H9 (cell line): ENCODE measurements at regions not wholly inside any gene's neighbourhood (a gene's known extent, or its start where the extent isn't known, plus 50 kb on each side); places are given as distances from the start of the nearest gene placed in this dataset.

Experiments
- DNase-seq: peaks from one replicate; pipeline ENCODE4 v3.0.0-alpha.2; 2017
- H2AFZ ChIP-seq: one replicate; pipeline ENCODE4 v1.6.1; 2013; ENCODE audit warnings: mild to moderate bottlenecking, low read length, control low read depth, moderate library complexity
- H2AK5ac ChIP-seq: 2 replicates; pipeline ENCODE4 v1.6.1; 2013; ENCODE audit warnings: low read length, control low read depth, mixed read lengths; ENCODE audit not compliant: insufficient read length
- H2BK120ac ChIP-seq: one replicate; pipeline ENCODE4 v1.6.1; 2013; ENCODE audit warnings: low read depth, mild to moderate bottlenecking, low read length, control low read depth, inconsistent platforms; ENCODE audit not compliant: poor library complexity, severe bottlenecking
- H2BK12ac ChIP-seq: 2 replicates; pipeline ENCODE4 v1.6.1; 2013; ENCODE audit warnings: low read length, control low read depth, mixed read lengths, low read depth; ENCODE audit not compliant: insufficient read length
- H2BK15ac ChIP-seq: 2 replicates; pipeline ENCODE4 v1.6.1; 2013; ENCODE audit warnings: low read depth, low read length, control low read depth
- H2BK20ac ChIP-seq: one replicate; pipeline ENCODE4 v1.6.1; 2013; ENCODE audit warnings: low read depth, mild to moderate bottlenecking, low read length, control low read depth, inconsistent platforms; ENCODE audit not compliant: poor library complexity, severe bottlenecking
- H2BK5ac ChIP-seq: 2 replicates; pipeline ENCODE4 v1.6.1; 2013; ENCODE audit warnings: low read length, control low read depth, mixed read lengths; ENCODE audit not compliant: insufficient read length
- H3K14ac ChIP-seq: 2 replicates; pipeline ENCODE4 v1.6.1; 2013; ENCODE audit warnings: low read length, control low read depth; ENCODE audit not compliant: insufficient read depth
- H3K18ac ChIP-seq: 2 replicates; pipeline ENCODE4 v1.6.1; 2013; ENCODE audit warnings: low read depth, mild to moderate bottlenecking, mixed read lengths, low read length, control low read depth; ENCODE audit not compliant: insufficient read length
- H3K23ac ChIP-seq: 2 replicates; pipeline ENCODE4 v1.6.1; 2013; ENCODE audit warnings: low read length, control low read depth, mixed read lengths, low read depth; ENCODE audit not compliant: insufficient read length
- H3K23me2 ChIP-seq: 2 replicates; pipeline ENCODE4 v1.6.1; 2013; ENCODE audit warnings: low read depth, mild to moderate bottlenecking, mixed read lengths, low read length, control low read depth; ENCODE audit not compliant: insufficient read length, poor library complexity, severe bottlenecking
- H3K27ac ChIP-seq: 2 replicates; pipeline ENCODE4 v1.5.1; 2013; ENCODE audit warnings: low read length, control low read depth, mixed read lengths, low read depth; ENCODE audit not compliant: insufficient read length
- H3K27me3 ChIP-seq: 2 replicates; pipeline ENCODE4 v1.6.1; 2013; ENCODE audit warnings: low read length, control low read depth, inconsistent platforms; ENCODE audit not compliant: insufficient read depth
- H3K4ac ChIP-seq: 2 replicates; pipeline ENCODE4 v1.6.1; 2013; ENCODE audit warnings: low read depth, mild to moderate bottlenecking, control low read depth, inconsistent platforms, low read length, moderate library complexity
- H3K4me1 ChIP-seq: 2 replicates; pipeline ENCODE4 v1.6.1; 2013; ENCODE audit warnings: low read length, control low read depth, inconsistent platforms; ENCODE audit not compliant: insufficient read depth
- H3K4me2 ChIP-seq: 2 replicates; pipeline ENCODE4 v1.6.1; 2013; ENCODE audit warnings: low read length, control low read depth, mixed read lengths; ENCODE audit not compliant: insufficient read length, insufficient read depth
- H3K56ac ChIP-seq: 2 replicates; pipeline ENCODE4 v1.6.1; 2013; ENCODE audit warnings: low read depth, mild to moderate bottlenecking, mixed read lengths, low read length, control low read depth; ENCODE audit not compliant: insufficient read length
- H3K79me1 ChIP-seq: 2 replicates; pipeline ENCODE4 v1.6.1; 2013; ENCODE audit warnings: low read depth, mild to moderate bottlenecking, moderate library complexity, low read length, control low read depth, inconsistent platforms; ENCODE audit not compliant: insufficient read depth, poor library complexity, severe bottlenecking
- H3K79me2 ChIP-seq: 2 replicates; pipeline ENCODE4 v1.6.1; 2013; ENCODE audit warnings: low read length, control low read depth, inconsistent platforms; ENCODE audit not compliant: insufficient read depth
- H3K9ac ChIP-seq: 2 replicates; pipeline ENCODE4 v1.6.1; 2013; ENCODE audit warnings: low read length, control low read depth, mixed read lengths; ENCODE audit not compliant: insufficient read length; ENCODE audit errors: extremely low read depth
- H3K9me3 ChIP-seq: one replicate; pipeline ENCODE4 v1.6.1; 2013; ENCODE audit warnings: low read depth, low read length, inconsistent platforms; ENCODE audit not compliant: control insufficient read depth
- H3T11ph ChIP-seq: one replicate; pipeline ENCODE4 v1.6.1; 2013; ENCODE audit warnings: mild to moderate bottlenecking, low read length, control low read depth, inconsistent platforms
- H4K20me1 ChIP-seq: one replicate; pipeline ENCODE4 v1.6.1; 2013; ENCODE audit not compliant: control insufficient read depth, insufficient read length, insufficient read depth
- H4K5ac ChIP-seq: 2 replicates; pipeline ENCODE4 v1.6.1; 2013; ENCODE audit warnings: low read depth, mild to moderate bottlenecking, mixed read lengths, low read length, control low read depth; ENCODE audit not compliant: insufficient read length
- H4K8ac ChIP-seq: replicated peaks from 2 replicates; pipeline ENCODE4 v1.6.1; 2013; ENCODE audit warnings: low read length, control low read depth, mixed read lengths, low read depth; ENCODE audit not compliant: insufficient read length
- H4K91ac ChIP-seq: 2 replicates; pipeline ENCODE4 v1.6.1; 2013; ENCODE audit warnings: low read depth, mild to moderate bottlenecking, moderate library complexity, mixed read lengths, low read length, control low read depth; ENCODE audit not compliant: insufficient read length
- H3K27ac Mint-ChIP-seq, 3 experiments: 2 replicates in 2 of 3; 3 replicates in 1 of 3; pipeline ENCODE4 v1.8.0; 2020 to 2021; ENCODE audit warnings: mixed read lengths in 3 of 3, mild to moderate bottlenecking in 1 of 3, moderate library complexity in 1 of 3
- H3K27me3 Mint-ChIP-seq: 2 replicates; pipeline ENCODE4 v1.8.0; 2021; ENCODE audit warnings: low read depth, mild to moderate bottlenecking, moderate library complexity, mixed read lengths
- H3K36me3 Mint-ChIP-seq, 3 experiments: 2 replicates in 2 of 3; 3 replicates in 1 of 3; pipeline ENCODE4 v1.8.0; 2020 to 2021; ENCODE audit warnings: low read depth in 3 of 3, mixed read lengths in 3 of 3; ENCODE audit not compliant: insufficient read depth in 1 of 3
- H3K4me1 Mint-ChIP-seq, 2 experiments: 2 replicates each; pipeline ENCODE4 v1.8.0; 2020; ENCODE audit warnings: mixed read lengths in 2 of 2
- H3K4me3 Mint-ChIP-seq, 2 experiments: 2 replicates in 1 of 2; 3 replicates in 1 of 2; pipeline ENCODE4 v1.8.0; 2020 to 2021; ENCODE audit warnings: mild to moderate bottlenecking in 2 of 2, mixed read lengths in 2 of 2, moderate library complexity in 1 of 2
- H3K9me3 Mint-ChIP-seq, 2 experiments: 2 replicates in 1 of 2; 3 replicates in 1 of 2; pipeline ENCODE4 v1.8.0; 2020; ENCODE audit warnings: mild to moderate bottlenecking in 2 of 2, mixed read lengths in 2 of 2, moderate library complexity in 1 of 2
- WGBS: extraction: QIAGEN DNeasy Blood & Tissue Kit; methylation state at CpG from one replicate; pipeline ENCODE4 v1.1.7; 2013; ENCODE audit warnings: missing lambda C conversion rate, low lambda C conversion rate, mixed read lengths; ENCODE audit not compliant: insufficient read length; ENCODE audit errors: extremely low coverage; 5-methylcytosine and 5-hydroxymethylcytosine counted together
- TF ChIP-seq, protein P1 (sequence below): fragments of 200-600 bp; sonication (generic); conservative IDR thresholded peaks from 3 replicates; pipeline ENCODE4 v1.8.0; 2021; ENCODE audit warnings: antibody characterized with exemption, mild to moderate bottlenecking

DNA sequence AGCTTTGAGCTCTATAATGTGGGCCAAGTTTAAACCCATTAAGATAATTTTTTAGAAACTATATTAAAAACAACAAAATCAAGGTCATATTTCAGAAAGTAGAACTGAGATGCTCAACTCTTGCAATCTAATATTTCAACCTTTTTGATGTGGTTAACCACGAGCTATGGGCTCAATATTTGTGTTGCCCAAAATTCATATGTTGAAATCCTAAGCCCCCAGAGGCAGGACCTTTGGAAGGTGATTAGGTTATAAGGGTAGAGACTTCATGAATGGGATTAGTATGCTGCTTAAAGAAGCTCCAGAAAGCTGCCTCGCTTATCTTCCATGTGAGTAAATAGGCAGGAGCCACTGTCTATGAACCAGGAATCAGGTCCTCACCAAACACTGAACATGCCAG lies 284.4 kb downstream of the CRPPA start:
- H3K9me3 ChIP-seq, result no peaks in the 10 kb centered on the region
- H4K5ac ChIP-seq, result no peak overlapping the region
- H3K56ac ChIP-seq, result no peak overlapping the region
- Mint-ChIP-seq H3K9me3 (no peaks in the 10 kb centered on the region), H3K4me3 (no peak overlapping the region), H3K27me3 (no peaks in the 10 kb centered on the region), H3K27ac (no peak overlapping the region), H3K4me1 (no peaks in the 10 kb centered on the region; a peak in 1 of 4 replicates), H3K36me3 (no peaks in the 10 kb centered on the region)
- H2AFZ ChIP-seq, result no peak overlapping the region
- no peak overlapping the region for H2BK120ac ChIP-seq
- no peak overlapping the region for H3K18ac ChIP-seq
- no peak overlapping the region for H4K91ac ChIP-seq
- H3K27ac ChIP-seq, result no peak overlapping the region
- H4K8ac ChIP-seq, result no peak overlapping the region
- H2BK12ac ChIP-seq, result no peak overlapping the region
- no peaks in the 10 kb centered on the region for H3K4me1 ChIP-seq
- no peak overlapping the region for H2AK5ac ChIP-seq
- H3K23me2 ChIP-seq, result no peaks in the 10 kb centered on the region
- no peaks in the 10 kb centered on the region for H3K27me3 ChIP-seq
- no peak overlapping the region for H2BK15ac ChIP-seq
- no peak overlapping the region for H3K9ac ChIP-seq
- no peak overlapping the region for H3K23ac ChIP-seq
- H2BK20ac ChIP-seq, result no peak overlapping the region
- no peak overlapping the region for H3K14ac ChIP-seq
- H3K4ac ChIP-seq, result no peak overlapping the region
- no peak overlapping the region for H3T11ph ChIP-seq
- no peak for DNase-seq
- no peak overlapping the region for H2BK5ac ChIP-seq
- TF ChIP-seq, protein P1, sequence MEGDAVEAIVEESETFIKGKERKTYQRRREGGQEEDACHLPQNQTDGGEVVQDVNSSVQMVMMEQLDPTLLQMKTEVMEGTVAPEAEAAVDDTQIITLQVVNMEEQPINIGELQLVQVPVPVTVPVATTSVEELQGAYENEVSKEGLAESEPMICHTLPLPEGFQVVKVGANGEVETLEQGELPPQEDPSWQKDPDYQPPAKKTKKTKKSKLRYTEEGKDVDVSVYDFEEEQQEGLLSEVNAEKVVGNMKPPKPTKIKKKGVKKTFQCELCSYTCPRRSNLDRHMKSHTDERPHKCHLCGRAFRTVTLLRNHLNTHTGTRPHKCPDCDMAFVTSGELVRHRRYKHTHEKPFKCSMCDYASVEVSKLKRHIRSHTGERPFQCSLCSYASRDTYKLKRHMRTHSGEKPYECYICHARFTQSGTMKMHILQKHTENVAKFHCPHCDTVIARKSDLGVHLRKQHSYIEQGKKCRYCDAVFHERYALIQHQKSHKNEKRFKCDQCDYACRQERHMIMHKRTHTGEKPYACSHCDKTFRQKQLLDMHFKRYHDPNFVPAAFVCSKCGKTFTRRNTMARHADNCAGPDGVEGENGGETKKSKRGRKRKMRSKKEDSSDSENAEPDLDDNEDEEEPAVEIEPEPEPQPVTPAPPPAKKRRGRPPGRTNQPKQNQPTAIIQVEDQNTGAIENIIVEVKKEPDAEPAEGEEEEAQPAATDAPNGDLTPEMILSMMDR, result no peak
- H3K79me1 ChIP-seq, result no peaks in the 10 kb centered on the region
- no peaks in the 10 kb centered on the region for H4K20me1 ChIP-seq
- no peak overlapping the region for H3K4me2 ChIP-seq
- no CpG with 5 or more reads among the region's 2 CpGs for WGBS
- no peaks in the 10 kb centered on the region for H3K79me2 ChIP-seq
